Neutrophil (primary cell): ENCODE measurements at regions not wholly inside any gene's neighbourhood (a gene's known extent, or its start where the extent isn't known, plus 50 kb on each side); places are given as distances from the start of the nearest gene placed in this dataset.
"Not testable (repeated sequence)": the region's sequence is repeated elsewhere in the genome, so short reads cannot be mapped to it uniquely, and the experiment has no call there.

ENCODE experiments used
- H3K27ac ChIP-seq: fragments of 200-600 bp; sonication (generic); 2 replicates; pipeline ENCODE4 v1.5.1; 2016; ENCODE audit warnings: mild to moderate bottlenecking, moderate library complexity
- H3K27me3 ChIP-seq: fragments of 200-600 bp; sonication (generic); 2 replicates; pipeline ENCODE4 v1.6.0; 2016; ENCODE audit warnings: mild to moderate bottlenecking
- H3K36me3 ChIP-seq: fragments of 200-600 bp; sonication (generic); 2 replicates; pipeline ENCODE4 v1.5.1; 2017
- H3K4me1 ChIP-seq, 2 experiments: fragments of 200-600 bp in 1 of 2; sonication (generic) in 1 of 2; 1 replicate in 1 of 2; 2 replicates in 1 of 2; pipeline versions ENCODE4 v1.5.1 to v1.6.1; 2013 to 2016; ENCODE audit warnings: low read depth in 1 of 2, low read length in 1 of 2, mild to moderate bottlenecking in 1 of 2, moderate library complexity in 1 of 2; ENCODE audit not compliant: control insufficient read depth in 1 of 2, insufficient read depth in 1 of 2
- H3K4me3 ChIP-seq, 2 experiments: fragments of 200-600 bp in 1 of 2; sonication (generic) in 1 of 2; 1 replicate in 1 of 2; 2 replicates in 1 of 2; pipeline ENCODE4 v1.5.1; 2013 to 2016; ENCODE audit warnings: low read depth in 1 of 2, low read length in 1 of 2, mild to moderate bottlenecking in 1 of 2, moderate library complexity in 1 of 2
- H3K9me3 ChIP-seq: fragments of 200-600 bp; sonication (generic); 2 replicates; pipeline ENCODE4 v1.5.1; 2016
- TF ChIP-seq, protein P1 (sequence below): fragments of 200-600 bp; sonication (generic); IDR thresholded peaks from 2 replicates; pipeline ENCODE4 v1.5.1; 2016; ENCODE audit warnings: antibody characterized with exemption

- Histone ChIP-seq H3K36me3 (no peaks in the 10 kb centered on the region), H3K4me1 (no peaks in the 10 kb centered on the region), H3K4me3 (no peak overlapping the region), H3K27ac (no peak overlapping the region), H3K27me3 (peaks cover 5% of the 10 kb centered on the region), H3K9me3 (no peaks in the 10 kb centered on the region)
- TF ChIP-seq, protein P1, sequence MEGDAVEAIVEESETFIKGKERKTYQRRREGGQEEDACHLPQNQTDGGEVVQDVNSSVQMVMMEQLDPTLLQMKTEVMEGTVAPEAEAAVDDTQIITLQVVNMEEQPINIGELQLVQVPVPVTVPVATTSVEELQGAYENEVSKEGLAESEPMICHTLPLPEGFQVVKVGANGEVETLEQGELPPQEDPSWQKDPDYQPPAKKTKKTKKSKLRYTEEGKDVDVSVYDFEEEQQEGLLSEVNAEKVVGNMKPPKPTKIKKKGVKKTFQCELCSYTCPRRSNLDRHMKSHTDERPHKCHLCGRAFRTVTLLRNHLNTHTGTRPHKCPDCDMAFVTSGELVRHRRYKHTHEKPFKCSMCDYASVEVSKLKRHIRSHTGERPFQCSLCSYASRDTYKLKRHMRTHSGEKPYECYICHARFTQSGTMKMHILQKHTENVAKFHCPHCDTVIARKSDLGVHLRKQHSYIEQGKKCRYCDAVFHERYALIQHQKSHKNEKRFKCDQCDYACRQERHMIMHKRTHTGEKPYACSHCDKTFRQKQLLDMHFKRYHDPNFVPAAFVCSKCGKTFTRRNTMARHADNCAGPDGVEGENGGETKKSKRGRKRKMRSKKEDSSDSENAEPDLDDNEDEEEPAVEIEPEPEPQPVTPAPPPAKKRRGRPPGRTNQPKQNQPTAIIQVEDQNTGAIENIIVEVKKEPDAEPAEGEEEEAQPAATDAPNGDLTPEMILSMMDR = no peak
Observed at GRCh38 chr6:3918469-3918868, 69.3 kb downstream of the FAM50B start.

DNA sequence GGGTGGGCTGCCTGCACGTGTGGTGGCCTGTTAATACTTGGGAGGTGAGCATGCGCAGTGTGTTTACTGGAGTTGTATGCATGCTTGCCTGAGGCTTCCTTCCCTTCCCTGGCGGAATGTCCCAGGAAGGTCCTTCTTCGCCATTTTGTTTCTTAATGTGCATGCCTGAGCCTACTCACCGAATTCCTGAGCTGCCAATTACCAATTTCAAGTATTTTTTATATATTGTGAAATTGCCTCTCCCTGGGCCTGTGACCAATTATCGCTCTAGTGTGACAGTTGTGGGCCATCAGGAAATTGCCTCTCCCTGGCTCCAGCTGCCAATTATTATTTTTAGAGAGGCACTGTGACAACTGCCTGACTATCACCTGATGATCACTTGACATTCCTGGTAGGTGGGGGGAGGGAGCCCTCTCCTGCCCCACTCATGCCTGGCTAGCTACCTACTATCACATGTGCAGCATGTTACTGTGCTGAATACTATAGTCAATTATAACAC lies 70.0 kb downstream of the FAM50B start:
- Histone ChIP-seq H3K9me3 (no peaks in the 10 kb centered on the region), H3K4me3 (no peak overlapping the region), H3K4me1 (no peaks in the 10 kb centered on the region), H3K36me3 (no peaks in the 10 kb centered on the region), H3K27ac (no peak overlapping the region), H3K27me3 (peaks cover 4% of the 10 kb centered on the region)
- TF ChIP-seq, protein P1 = no peak

GRCh38 chr6:3919849-3920248 lies 70.7 kb downstream of the FAM50B start:
- H3K27me3 ChIP-seq = peaks cover 4% of the 10 kb centered on the region
- H3K9me3 ChIP-seq = no peaks in the 10 kb centered on the region
- no peak overlapping the region for H3K27ac ChIP-seq
- no peak overlapping the region for H3K4me3 ChIP-seq
- no peaks in the 10 kb centered on the region for H3K4me1 ChIP-seq
- H3K36me3 ChIP-seq = no peaks in the 10 kb centered on the region
- TF ChIP-seq, protein P1 = no peak

DNA sequence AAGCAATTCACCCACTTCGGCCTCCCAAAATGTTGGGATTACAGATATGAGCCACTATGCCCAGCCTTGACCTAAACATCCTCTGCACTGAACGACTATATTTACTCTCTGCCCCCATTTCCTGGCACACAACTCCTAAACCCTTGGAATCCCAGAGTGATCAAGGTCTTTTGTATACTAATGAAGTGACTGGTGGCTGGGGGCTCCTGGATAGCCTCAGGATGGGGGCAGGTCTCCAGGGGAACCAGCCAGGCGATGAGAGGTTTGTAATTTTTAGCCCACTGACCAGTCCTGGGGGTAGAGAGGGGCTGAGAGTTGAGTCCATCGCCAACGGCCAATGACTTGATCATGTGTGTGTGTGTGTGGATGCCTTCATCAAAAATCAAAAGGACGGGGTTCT lies 71.1 kb downstream of the FAM50B start:
- no peak overlapping the region for H3K27ac ChIP-seq

DNA sequence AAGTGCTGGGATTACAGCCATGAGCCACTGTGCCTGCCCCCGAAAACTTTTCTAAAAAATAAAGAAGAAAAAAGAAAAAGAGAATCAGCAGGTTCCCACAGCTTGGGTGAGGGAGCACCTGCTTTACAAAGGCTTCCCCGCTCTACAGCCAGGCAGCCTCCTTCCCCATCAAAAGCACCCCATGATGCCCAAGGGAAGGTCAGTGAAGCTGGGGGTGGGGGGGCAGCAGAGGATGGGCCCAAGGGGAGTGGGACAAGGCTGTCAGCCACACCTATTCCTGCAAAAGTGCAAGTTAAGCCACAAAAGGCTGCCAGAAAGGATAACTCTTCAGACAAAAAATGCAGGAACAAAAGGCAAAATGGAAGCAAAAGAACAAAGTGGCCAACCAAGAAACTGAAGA lies 72.5 kb downstream of the FAM50B start:
- TF ChIP-seq, protein P1 = no peak
- Histone ChIP-seq H3K4me3 (no peak overlapping the region), H3K27ac (no peak overlapping the region), H3K4me1 (no peaks in the 10 kb centered on the region), H3K27me3 (peaks cover 3% of the 10 kb centered on the region), H3K36me3 (no peaks in the 10 kb centered on the region), H3K9me3 (no peaks in the 10 kb centered on the region)

More for the DNA sequence above, 71.1 kb downstream of the FAM50B start:
- Histone ChIP-seq H3K4me3 (no peak overlapping the region), H3K9me3 (no peaks in the 10 kb centered on the region), H3K27me3 (peaks cover 4% of the 10 kb centered on the region), H3K36me3 (no peaks in the 10 kb centered on the region), H3K4me1 (no peaks in the 10 kb centered on the region)
- TF ChIP-seq, protein P1 = no peak

GRCh38 chr6:3922619-3923018 lies 73.4 kb downstream of the FAM50B start:
- not testable (repeated sequence) for H3K36me3 ChIP-seq, H3K9me3 ChIP-seq, H3K27me3 ChIP-seq, H3K4me1 ChIP-seq, H3K4me3 ChIP-seq, H3K27ac ChIP-seq

DNA sequence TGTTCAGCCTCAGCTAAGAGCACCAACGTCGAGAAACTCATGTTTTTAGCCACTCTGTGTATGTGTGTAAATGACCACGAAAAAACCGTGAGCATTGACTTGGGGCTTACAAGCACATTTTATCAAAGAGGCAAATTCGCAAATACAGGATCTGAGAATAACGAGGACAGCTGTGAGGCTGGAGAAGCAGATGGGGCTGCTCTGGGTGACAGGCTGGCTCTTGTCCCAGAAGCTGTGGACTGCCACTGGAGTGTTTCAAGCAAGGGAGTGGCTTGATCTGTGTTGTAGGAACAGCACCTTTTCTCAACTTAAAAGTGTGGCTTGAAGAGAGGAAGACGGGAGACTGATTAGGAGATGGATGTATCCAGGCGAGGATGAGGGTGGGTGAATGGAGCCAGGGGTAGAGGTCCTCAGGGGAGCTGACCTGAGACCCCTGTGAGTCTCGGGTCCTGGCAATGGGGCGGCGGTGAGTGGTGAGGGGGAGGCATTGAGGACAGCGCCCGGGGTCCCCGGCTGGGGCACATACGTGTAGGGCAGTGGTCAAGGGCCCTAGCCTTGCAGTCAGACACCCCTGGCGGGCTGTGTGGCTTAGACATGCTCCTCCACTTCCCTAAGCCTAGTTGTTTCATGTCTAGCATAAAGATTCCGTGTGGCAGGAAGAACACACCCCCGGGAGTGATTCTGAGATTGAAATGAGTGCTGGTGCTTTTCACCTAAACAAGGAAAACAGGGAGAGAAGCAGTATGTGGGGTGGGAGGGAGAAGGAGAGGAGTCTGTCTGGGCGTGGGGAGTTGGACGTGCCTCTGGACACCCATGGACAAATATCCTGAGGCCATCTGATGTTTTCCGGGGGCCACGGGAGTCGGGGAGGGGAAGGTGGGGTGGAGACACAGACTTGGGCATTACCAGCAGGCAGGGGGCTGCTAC lies 76.3 kb downstream of the FAM50B start:
- not testable (repeated sequence) for H3K27ac ChIP-seq, H3K9me3 ChIP-seq, H3K4me3 ChIP-seq, H3K4me1 ChIP-seq, H3K36me3 ChIP-seq, H3K27me3 ChIP-seq
